Stimulated activated CD8-positive, alpha-beta memory T cell treated with anti-CD3 and anti-CD28 coated beads, Interleukin-15, amount 100 ng/mL, for 4 hours (primary cell): ENCODE measurements at regions not wholly inside any gene's neighbourhood (a gene's known extent, or its start where the extent isn't known, plus 50 kb on each side); places are given as distances from the start of the nearest gene placed in this dataset.

Experiments
- DNase-seq, 2 donors: peaks; one replicate each; pipeline ENCODE4 v3.0.0-alpha.2; 2020; ENCODE audit warnings: low read depth in 2 of 2

GRCh38 chrY:14139521-14139920, 83.5 kb downstream of the VCY1B start:
- DNase-seq = no peak

- DNase-seq = no peak
Measured at GRCh38 chrY:14145614-14146013, 89.6 kb downstream of the VCY1B start.

DNA sequence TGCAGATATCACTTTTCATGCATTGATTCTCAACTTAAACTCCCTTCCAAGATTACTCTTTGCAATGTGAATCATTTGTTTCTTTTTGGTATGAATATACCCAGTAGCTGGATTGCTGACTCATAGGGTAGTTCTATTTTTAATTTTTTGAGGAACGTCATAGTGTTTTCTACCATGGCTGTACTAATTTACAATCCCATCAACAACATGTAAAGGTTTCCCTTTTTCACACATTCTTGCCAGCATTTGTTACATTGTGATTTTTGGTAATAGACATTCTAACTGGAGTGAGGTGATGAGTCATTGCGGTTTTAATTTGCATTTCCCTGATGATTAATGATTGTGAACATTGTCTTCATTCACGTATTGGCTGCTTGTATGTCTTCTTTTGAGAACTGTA, 126.7 kb downstream of the VCY1B start:
- DNase-seq = no peak

- no peak for DNase-seq
Measured at GRCh38 chrY:14222014-14222413, 166.0 kb downstream of the VCY1B start.

DNA sequence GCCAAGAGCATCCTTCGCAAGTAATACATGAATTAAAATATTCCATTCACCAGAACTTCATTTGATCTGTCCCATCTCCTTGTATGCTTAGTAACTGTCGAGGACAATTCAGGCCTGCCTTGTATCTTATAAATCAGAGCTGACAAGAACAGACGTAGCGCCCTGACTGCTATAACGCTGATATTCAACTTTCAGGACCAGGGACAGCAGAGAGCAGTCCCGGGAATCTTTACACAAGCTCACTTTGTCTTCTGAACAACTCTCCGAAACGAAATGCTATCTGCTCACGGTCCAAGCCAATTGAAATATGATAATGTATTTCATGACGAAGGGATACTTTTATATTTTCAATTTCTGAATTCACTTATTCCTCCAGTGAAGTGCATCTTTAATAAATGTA, 175.7 kb downstream of the VCY1B start:
- DNase-seq = no peak

DNA sequence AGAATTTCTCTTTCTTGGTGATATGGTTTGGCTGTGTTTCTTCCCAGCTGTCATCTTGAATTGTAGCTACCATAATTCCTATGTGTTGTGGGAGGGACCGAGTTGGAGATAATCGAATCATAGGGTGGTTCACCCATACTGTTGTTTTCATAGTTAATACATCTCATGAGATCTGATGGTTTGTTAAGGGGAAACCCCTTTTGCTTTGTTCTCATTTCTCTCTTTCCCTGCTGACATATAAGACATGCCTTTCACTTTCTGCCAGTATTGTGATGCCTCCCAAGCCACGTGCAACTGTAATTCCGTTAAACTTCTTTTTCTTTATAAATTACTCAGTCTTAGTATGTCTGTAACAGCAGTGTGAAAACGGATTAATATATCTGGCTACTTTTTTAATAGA, 179.0 kb downstream of the VCY1B start:
- DNase-seq = no peak

DNA sequence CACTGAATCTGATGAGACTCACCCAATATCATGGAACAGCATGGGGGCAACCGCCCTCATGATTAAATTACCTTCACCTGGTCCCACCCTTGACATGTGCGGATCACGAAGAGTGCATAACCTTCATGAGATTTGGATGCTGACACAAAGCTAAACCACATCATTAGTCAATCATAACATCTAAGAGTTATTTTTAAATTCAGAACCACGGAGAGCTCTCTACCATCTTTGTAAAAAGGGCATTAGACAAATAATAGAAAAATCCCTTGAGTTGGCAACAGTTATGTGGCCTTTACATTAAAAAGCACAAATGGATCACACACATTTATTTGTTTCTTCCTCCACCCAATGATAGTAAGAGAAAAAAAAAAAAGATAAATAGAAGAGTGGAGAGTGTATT, 182.2 kb downstream of the VCY1B start:
- DNase-seq = no peak

- no peak for DNase-seq
Measured at GRCh38 chrY:14246948-14247347, 190.9 kb downstream of the VCY1B start.

GRCh38 chrY:14248878-14249576, 193.0 kb downstream of the VCY1B start:
- no peak for DNase-seq

GRCh38 chrY:14255965-14256816, 200.2 kb downstream of the VCY1B start:
- no peak for DNase-seq

DNA sequence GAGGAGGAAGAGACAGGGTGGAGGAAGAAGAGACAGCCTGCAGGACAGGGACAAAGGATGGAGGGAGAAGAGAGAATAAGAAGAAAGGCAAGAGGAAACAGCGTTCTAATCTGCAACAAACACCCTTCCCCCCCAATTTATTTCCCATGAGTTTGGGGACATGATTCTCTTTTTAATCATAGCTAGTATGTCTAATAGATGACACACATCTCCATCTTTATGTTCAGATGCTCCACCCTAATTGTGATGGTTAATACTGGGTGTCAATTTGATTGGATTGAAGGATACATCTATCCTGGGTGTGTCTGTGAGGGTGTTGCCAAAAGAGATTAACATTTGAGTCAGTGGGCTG, 200.8 kb downstream of the VCY1B start:
- DNase-seq = no peak

DNA sequence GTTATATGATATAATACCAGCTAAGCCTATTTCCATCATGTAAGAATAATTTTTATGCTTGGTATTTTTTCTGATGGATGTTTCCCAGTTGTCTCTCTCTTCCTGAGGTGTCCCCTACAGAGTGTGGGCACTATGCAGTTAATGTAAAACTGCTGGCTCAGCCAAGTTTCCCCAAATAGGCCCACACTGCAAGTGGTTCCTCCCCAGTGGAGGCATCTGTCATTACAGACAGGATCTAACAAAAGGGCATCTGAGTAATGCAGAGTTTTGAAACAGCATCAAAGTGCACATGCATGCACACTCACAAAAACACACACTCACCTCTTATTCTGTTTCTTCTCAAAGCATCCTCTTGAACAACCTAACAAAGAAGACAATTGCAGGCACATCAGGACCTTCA, 221.0 kb downstream of the VCY1B start:
- no peak for DNase-seq

DNA sequence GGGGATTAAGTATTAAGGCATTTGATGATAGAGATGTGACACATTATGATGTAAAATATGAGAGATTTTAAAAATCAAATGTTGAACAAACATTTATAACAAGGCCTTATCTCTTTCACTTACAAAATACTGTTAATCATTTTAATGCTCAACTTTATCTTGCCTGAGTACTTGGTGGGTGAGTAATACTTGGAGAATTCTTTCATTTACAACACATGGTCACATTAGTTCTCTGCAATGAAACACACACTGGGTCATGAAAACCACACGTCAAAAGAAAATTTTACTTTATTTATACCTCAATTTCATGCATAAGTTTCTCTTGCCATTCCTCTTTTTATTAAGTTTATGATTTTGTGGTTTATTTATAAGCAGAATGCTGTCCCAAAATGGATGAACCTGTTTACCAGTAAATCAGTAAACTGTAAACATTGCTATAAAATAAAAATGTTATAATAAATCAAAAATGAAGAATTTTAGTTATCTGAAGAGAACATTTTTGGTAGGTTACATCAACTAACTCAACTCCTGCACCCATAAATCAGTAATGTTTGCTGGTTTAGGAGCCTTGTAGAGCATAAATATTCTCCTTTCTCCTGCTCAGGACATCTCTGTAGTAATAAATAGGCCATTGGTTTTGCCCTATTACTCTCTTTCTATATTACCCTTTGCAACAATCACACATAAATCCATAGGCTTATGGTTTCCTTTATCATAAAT, 233.5 kb upstream of the NLGN4Y start:
- DNase-seq = no peak

DNA sequence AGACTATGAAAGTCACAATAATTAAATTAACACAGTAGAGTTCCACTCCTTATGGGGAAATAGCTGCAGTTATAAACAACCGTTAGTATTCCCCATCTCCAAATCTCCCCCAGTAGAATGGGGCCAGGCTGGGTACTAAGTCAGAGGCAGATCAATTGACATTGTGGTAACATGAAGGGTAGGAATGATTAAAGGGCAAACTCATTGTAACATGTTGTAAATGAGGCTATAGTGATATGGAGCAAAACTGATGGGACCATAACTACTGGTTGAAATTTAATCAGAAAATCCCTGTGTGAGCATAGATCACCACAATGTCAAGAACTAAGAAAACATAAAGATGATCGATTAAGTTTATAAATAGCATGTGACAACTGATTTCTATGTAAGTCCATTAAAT, 231.9 kb upstream of the NLGN4Y start:
- no peak for DNase-seq

DNA sequence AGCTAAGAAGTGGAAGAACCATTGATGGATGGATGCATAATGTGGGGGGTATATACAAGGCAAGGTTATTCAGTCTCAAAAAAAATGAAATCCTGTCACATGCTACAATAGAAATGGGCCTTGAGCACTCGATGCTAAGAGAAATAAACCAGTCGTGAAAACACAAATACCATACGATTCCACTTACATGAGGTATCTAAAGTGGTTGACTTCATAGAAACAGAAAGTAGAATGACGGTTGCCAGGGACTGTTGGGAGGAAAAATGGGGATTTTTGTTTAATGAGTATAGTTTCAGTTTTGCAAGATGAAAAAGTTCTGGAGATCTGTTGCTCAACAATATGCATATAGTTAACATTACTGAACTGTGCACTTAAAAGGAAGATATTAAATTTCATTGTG, 223.6 kb upstream of the NLGN4Y start:
- DNase-seq = no peak

DNA sequence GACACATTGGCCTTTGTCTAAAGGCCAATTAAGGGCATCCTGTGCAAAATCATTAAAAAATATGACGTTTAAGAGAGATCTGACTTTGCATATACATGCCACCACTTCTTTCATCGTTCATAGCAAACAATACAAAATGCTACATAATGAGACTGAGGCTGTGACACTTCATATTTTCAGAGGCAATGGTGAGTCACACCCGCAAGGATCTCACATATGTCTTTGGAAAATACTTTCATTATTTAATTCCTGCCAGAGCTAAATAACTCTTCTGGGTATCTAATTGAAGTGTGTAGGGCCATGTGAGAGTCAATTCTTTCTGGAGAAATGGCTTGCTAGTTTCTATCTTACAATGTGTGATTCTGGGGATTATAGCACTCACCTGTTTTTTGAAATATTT, 222.8 kb upstream of the NLGN4Y start:
- DNase-seq = no peak

GRCh38 chrY:14328677-14329345, 195.5 kb upstream of the NLGN4Y start:
- no peak for DNase-seq

DNA sequence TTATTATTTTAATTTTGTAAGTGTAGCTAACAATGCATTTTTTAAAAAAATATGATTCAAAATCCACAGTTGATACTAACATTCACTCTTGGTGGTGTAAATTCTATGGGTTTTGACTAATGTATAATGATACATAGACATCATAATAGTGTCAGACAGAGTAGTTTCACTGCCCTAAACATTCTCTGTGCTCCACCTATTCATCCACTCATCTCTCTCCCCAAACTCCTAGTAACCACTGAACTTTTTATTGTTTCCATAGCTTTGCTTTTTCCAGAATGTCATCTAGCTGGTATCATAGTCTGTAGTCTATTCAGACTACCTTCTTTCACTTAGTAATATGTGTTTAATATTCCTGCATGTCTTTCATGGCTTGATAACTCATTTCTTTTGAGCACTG, 194.0 kb upstream of the NLGN4Y start:
- DNase-seq = no peak

GRCh38 chrY:14339524-14339923, 184.8 kb upstream of the NLGN4Y start:
- DNase-seq = no peak

GRCh38 chrY:14340459-14341143, 183.7 kb upstream of the NLGN4Y start:
- DNase-seq = peak in 1 of 2 donors; percentile 17

DNA sequence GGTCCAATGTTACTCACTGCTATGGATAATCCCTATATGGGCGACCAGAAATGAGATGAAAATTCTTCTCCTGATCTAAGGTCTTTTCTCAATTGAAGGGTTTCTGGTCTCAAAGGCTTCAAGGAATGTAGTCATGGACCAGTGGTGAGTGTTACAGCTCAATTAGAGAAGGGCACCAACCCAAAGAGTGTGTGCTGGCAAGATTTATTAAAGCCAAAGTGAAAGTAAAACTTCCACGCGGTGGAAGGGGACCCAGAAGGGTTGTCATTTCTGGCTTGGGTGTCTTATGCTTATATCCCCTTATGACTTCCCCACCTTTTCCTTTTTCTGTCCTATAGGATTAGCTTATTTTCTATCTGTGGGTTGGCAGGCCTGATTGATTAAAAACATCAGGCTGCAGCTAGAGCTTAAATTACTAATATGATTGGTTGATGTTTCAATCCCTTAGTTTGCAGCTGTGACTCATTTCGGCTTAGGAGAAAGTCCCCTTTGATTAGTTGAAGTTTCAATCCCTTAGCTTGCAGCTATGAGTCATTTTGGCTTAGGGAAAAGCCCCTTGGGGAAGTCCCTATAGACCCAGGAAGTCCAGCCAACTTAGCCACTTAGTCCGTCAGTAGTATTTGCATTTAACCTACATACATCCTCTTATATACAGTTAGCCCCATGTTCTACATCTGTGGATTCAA, 179.5 kb upstream of the NLGN4Y start:
- no peak for DNase-seq
